ENCODE measurements at regions not wholly inside any gene's neighbourhood (a gene's known extent, or its start where the extent isn't known, plus 50 kb on each side); places are given as distances from the start of the nearest gene placed in this dataset.

DNA sequence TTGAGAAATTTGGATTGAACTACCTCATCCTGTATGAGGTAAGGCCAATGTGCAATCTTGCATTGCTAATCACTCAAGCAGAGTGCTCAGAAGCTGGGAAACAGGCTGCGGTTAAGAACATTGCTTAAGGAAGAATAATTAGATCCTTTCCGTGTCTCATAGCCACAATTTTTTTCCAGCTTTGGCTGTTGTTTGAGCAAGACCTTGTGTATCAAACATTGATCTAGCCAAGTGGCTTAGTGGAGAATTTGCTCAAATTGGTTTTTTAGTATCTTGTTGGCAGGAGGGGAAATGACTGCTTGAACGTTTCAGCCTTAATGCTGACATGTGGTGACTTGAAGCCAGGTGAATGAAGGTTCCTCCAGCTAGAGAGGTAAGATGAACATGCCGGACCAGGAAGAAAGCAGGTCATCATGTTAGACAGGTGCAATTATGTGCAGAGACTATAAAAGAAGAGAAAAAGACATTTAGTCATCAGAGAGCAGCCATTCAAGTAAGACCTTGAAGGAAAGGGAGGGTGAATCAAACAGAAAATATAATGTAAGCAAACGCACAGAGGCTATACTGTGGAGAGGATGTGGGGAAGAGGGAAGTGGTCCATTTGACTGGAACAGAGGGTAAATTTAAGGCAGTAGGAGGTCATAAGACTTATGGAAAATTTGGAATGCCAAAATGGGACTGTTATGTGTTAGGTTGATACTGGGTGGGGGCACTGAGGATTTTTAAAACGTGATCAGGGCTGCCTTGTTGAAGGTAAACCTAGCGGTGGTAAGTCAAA lies 98.9 kb upstream of the CYP1B1 start:
- H3K36me3 ChIP-seq (ENCODE audit: control insufficient read depth, insufficient read depth, low read length): no peaks in the 10 kb centered on the region
- intact Hi-C loops (cut with micrococcal nuclease; ENCODE audit: unreplicated experiment): no loop called here
- TF ChIP-seq, protein P1, sequence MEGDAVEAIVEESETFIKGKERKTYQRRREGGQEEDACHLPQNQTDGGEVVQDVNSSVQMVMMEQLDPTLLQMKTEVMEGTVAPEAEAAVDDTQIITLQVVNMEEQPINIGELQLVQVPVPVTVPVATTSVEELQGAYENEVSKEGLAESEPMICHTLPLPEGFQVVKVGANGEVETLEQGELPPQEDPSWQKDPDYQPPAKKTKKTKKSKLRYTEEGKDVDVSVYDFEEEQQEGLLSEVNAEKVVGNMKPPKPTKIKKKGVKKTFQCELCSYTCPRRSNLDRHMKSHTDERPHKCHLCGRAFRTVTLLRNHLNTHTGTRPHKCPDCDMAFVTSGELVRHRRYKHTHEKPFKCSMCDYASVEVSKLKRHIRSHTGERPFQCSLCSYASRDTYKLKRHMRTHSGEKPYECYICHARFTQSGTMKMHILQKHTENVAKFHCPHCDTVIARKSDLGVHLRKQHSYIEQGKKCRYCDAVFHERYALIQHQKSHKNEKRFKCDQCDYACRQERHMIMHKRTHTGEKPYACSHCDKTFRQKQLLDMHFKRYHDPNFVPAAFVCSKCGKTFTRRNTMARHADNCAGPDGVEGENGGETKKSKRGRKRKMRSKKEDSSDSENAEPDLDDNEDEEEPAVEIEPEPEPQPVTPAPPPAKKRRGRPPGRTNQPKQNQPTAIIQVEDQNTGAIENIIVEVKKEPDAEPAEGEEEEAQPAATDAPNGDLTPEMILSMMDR (IDR thresholded peaks at IDR 0.05; ENCODE audit: insufficient read depth in 1 of 2, low read depth in 1 of 2, low read length in 1 of 2, severe bottlenecking in 1 of 2, unreplicated experiment in 1 of 2): no peak
- Mint-ChIP-seq H3K27me3 (ENCODE audit: insufficient read depth, unreplicated experiment) (peaks cover 5% of the 10 kb centered on the region), H3K27ac (ENCODE audit: unreplicated experiment) (no peak overlapping the region), H3K4me3 (ENCODE audit: unreplicated experiment) (no peak overlapping the region), H3K9me3 (ENCODE audit: unreplicated experiment) (no peaks in the 10 kb centered on the region), H3K4me1 (ENCODE audit: low read depth, unreplicated experiment) (peaks cover 7% of the 10 kb centered on the region), H3K36me3 (ENCODE audit: insufficient read depth, unreplicated experiment) (no peaks in the 10 kb centered on the region)
- no peak overlapping the region for H3K4me3 ChIP-seq (ENCODE audit: low read depth, low read length)
- no peaks in the 10 kb centered on the region for H3K4me1 ChIP-seq
- peaks cover 12% of the 10 kb centered on the region for H3K9me3 ChIP-seq
- no TSS peak for BruUV-seq (replicated peaks)
- CTCF ChIA-PET: no interaction called here
- no peak for DNase-seq
- POLR2A ChIA-PET: interaction anchor here (0.6 kb wide), 1 partner anchor 833 kb away, joined by 3 read pairs; no protein-coding TSS in a partner anchor
- H3K27me3 ChIP-seq (replicated peaks; ENCODE audit: control insufficient read depth, insufficient read depth, low read length): no peaks in the 10 kb centered on the region

DNA sequence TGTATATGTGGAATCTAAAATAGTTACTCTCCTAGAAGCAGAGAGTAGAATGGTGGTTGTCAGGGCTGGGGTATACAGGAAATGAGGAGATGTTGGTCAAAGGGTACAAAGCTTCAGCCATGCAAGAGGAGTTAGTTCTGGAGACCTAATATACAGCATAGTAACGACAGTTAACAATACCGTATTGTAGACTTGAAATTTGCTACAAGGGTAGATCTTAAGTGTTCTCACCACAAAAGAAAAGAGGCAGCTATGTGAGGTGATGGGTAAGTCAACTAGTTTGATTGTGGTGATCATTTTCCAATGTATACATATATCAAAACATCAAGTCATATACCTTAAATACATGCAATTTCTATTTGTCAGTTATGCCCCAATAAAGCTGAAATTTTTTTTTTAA lies 98.2 kb upstream of the CYP1B1 start:
- ChIA-PET POLR2A (interaction anchor here (0.6 kb wide), 1 partner anchor 832 kb away, joined by 3 read pairs; no protein-coding TSS in a partner anchor), CTCF (no interaction called here)
- H3K27me3 ChIP-seq (replicated peaks; ENCODE audit: control insufficient read depth, insufficient read depth, low read length): no peaks in the 10 kb centered on the region
- peaks cover 12% of the 10 kb centered on the region for H3K9me3 ChIP-seq
- TF ChIP-seq, protein P1 (IDR thresholded peaks at IDR 0.05; ENCODE audit: insufficient read depth in 1 of 2, low read depth in 1 of 2, low read length in 1 of 2, severe bottlenecking in 1 of 2, unreplicated experiment in 1 of 2): no peak
- Mint-ChIP-seq H3K9me3 (ENCODE audit: unreplicated experiment) (no peaks in the 10 kb centered on the region), H3K4me3 (ENCODE audit: unreplicated experiment) (no peak overlapping the region), H3K4me1 (ENCODE audit: low read depth, unreplicated experiment) (peaks cover 4% of the 10 kb centered on the region), H3K27me3 (ENCODE audit: insufficient read depth, unreplicated experiment) (peaks cover 5% of the 10 kb centered on the region), H3K27ac (ENCODE audit: unreplicated experiment) (no peak overlapping the region), H3K36me3 (ENCODE audit: insufficient read depth, unreplicated experiment) (no peaks in the 10 kb centered on the region)
- no peak overlapping the region for H3K4me3 ChIP-seq (ENCODE audit: low read depth, low read length)
- no peaks in the 10 kb centered on the region for H3K4me1 ChIP-seq
- BruUV-seq (replicated peaks): no TSS peak
- no peak for DNase-seq
- intact Hi-C loops (cut with micrococcal nuclease; ENCODE audit: unreplicated experiment): no loop called here
- H3K36me3 ChIP-seq (ENCODE audit: control insufficient read depth, insufficient read depth, low read length): no peaks in the 10 kb centered on the region

DNA sequence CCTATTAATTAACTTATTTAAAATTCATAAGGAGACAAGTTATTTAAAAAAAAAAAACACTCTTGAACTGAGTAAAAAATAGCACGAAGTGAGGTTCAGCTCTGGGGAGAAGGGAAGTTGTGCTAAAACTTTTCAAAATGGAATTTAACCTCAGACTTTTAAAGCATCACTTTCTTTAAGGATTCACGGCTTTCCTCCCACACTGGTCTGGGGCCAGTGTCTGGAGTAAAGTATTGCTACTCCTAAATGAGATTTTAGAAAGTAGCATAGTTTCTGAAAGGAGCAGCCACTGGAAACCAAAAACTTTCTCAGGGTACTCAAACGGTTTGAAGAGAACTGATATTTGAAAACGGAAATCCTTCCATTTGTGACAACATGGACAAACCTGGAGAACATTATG lies 97.7 kb upstream of the CYP1B1 start:
- Mint-ChIP-seq H3K27me3 (ENCODE audit: insufficient read depth, unreplicated experiment) (peaks cover 5% of the 10 kb centered on the region), H3K27ac (ENCODE audit: unreplicated experiment) (no peak overlapping the region), H3K4me1 (ENCODE audit: low read depth, unreplicated experiment) (no peaks in the 10 kb centered on the region), H3K36me3 (ENCODE audit: insufficient read depth, unreplicated experiment) (no peaks in the 10 kb centered on the region), H3K4me3 (ENCODE audit: unreplicated experiment) (no peak overlapping the region), H3K9me3 (ENCODE audit: unreplicated experiment) (no peaks in the 10 kb centered on the region)
- Histone ChIP-seq H3K27me3 (replicated peaks; ENCODE audit: control insufficient read depth, insufficient read depth, low read length) (no peaks in the 10 kb centered on the region), H3K36me3 (ENCODE audit: control insufficient read depth, insufficient read depth, low read length) (no peaks in the 10 kb centered on the region), H3K4me3 (ENCODE audit: low read depth, low read length) (no peak overlapping the region), H3K4me1 (no peaks in the 10 kb centered on the region), H3K9me3 (peaks cover 12% of the 10 kb centered on the region)
- intact Hi-C loops (cut with micrococcal nuclease; ENCODE audit: unreplicated experiment): no loop called here
- no peak for DNase-seq
- CTCF ChIA-PET: no interaction called here
- BruUV-seq (replicated peaks): no TSS peak
- POLR2A ChIA-PET: no interaction called here
- TF ChIP-seq, protein P1 (IDR thresholded peaks at IDR 0.05; ENCODE audit: insufficient read depth in 1 of 2, low read depth in 1 of 2, low read length in 1 of 2, severe bottlenecking in 1 of 2, unreplicated experiment in 1 of 2): no peak
